ENCODE measurements at regions not wholly inside any gene's neighbourhood (a gene's known extent, or its start where the extent isn't known, plus 50 kb on each side); places are given as distances from the start of the nearest gene placed in this dataset.
A peak's percentile ranks its signal among the peaks of the same experiment; 100 is the strongest.
"Not testable (repeated sequence)": the region's sequence is repeated elsewhere in the genome, so short reads cannot be mapped to it uniquely, and the experiment has no call there.

DNA sequence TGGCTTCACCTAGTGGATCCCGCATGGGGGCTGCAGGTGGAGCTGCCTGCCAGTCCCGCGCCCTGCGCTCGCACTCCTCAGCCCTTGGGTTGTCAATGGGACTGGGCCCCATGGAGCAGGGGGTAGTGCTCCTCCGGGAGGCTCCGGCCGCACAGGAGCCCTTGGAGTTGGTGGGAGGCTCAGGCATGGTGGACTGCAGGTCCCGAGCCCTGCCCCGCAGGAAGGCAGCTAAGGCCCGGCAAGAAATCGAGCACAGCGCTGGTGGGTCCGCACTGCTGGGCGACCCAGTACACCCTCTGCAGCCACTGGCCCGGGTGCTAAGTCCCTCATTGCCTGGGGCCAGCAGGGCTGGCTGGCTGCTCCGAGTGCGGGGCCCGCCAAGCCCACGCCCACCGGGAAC, 231.2 kb upstream of the TECRL start:
- not testable (repeated sequence) for H3K79me2 ChIP-seq (ENCODE audit: control insufficient read depth, insufficient read depth, low read length, poor library complexity); H3K27me3 ChIP-seq (ENCODE audit: insufficient read depth, low read length); H3K9ac ChIP-seq (ENCODE audit: low read length); H3K9me3 ChIP-seq (ENCODE audit: insufficient read depth, low read depth, low read length); H3K4me1 ChIP-seq (ENCODE audit: control insufficient read depth in 1 of 2, insufficient read depth in 2 of 2, low read length in 2 of 2); H2BK5ac ChIP-seq (ENCODE audit: low read depth, low read length, poor library complexity); H4K8ac ChIP-seq (ENCODE audit: low read depth, low read length); H2AK5ac ChIP-seq (ENCODE audit: low read length); H3K27ac ChIP-seq (ENCODE audit: low read depth, low read length); DNase-seq; H3K4me3 ChIP-seq (ENCODE audit: low read depth, low read length); H3K4ac ChIP-seq (ENCODE audit: low read depth, low read length); H3K4me2 ChIP-seq (ENCODE audit: low read length); H3K23ac ChIP-seq (ENCODE audit: low read length); H4K12ac ChIP-seq (ENCODE audit: low read depth, low read length); H3K79me1 ChIP-seq (ENCODE audit: low read length); H3K36me3 ChIP-seq (ENCODE audit: control insufficient read depth in 1 of 2, insufficient read depth in 2 of 2, low read length in 2 of 2); H2BK120ac ChIP-seq (ENCODE audit: insufficient read depth, low read length, poor library complexity); H2BK12ac ChIP-seq (ENCODE audit: low read length); H2AFZ ChIP-seq (ENCODE audit: insufficient read depth, low read length, poor library complexity); H3K14ac ChIP-seq (ENCODE audit: low read length); H3K18ac ChIP-seq (ENCODE audit: low read length); H4K91ac ChIP-seq (ENCODE audit: low read depth, low read length)
- WGBS (ENCODE audit: extremely low coverage, insufficient coverage, insufficient read length), result no CpG with 5 or more reads among the region's 21 CpGs

DNA sequence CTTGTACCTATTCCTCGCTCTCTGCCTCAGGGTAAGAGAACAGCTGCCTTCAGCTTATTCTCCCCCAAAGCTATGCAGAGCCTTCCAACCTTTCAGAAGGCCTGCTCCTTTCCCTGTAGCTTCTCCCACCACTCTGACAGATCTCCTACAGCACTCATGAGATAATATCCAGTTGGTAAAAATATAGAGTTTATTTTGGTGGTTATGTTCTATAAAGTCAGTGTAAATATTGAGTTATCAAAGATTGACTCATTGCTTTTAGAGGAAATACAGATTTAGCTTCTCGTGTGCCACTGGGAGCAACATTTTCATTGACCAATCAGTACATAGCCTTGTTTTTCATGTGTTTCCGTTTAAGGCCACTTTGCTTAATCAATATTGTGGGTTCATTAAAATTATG, 216.2 kb upstream of the TECRL start:
- Histone ChIP-seq H3K9me3 (ENCODE audit: insufficient read depth, low read depth, low read length) (peaks cover 1% of the 10 kb centered on the region), H4K91ac (ENCODE audit: low read depth, low read length) (no peak overlapping the region), H3K27me3 (ENCODE audit: insufficient read depth, low read length) (no peaks in the 10 kb centered on the region), H3K14ac (ENCODE audit: low read length) (no peak overlapping the region), H3K18ac (ENCODE audit: low read length) (no peak overlapping the region), H3K79me1 (ENCODE audit: low read length) (no peaks in the 10 kb centered on the region), H3K9ac (ENCODE audit: low read length) (no peak overlapping the region), H2AFZ (ENCODE audit: insufficient read depth, low read length, poor library complexity) (no peak overlapping the region), H2AK5ac (ENCODE audit: low read length) (no peak overlapping the region), H3K4me2 (ENCODE audit: low read length) (no peak overlapping the region), H3K27ac (ENCODE audit: low read depth, low read length) (no peak overlapping the region), H2BK120ac (ENCODE audit: insufficient read depth, low read length, poor library complexity) (no peak overlapping the region), H2BK12ac (ENCODE audit: low read length) (no peak overlapping the region), H4K8ac (ENCODE audit: low read depth, low read length) (no peak overlapping the region), H3K4ac (ENCODE audit: low read depth, low read length) (no peak overlapping the region), H3K4me1 (ENCODE audit: control insufficient read depth in 1 of 2, insufficient read depth in 2 of 2, low read length in 2 of 2) (no peaks in the 10 kb centered on the region), H3K4me3 (ENCODE audit: low read depth, low read length) (no peak overlapping the region), H3K23ac (ENCODE audit: low read length) (no peak overlapping the region), H3K36me3 (ENCODE audit: control insufficient read depth in 1 of 2, insufficient read depth in 2 of 2, low read length in 2 of 2) (no peaks in the 10 kb centered on the region), H3K79me2 (ENCODE audit: control insufficient read depth, insufficient read depth, low read length, poor library complexity) (no peaks in the 10 kb centered on the region), H2BK5ac (ENCODE audit: low read depth, low read length, poor library complexity) (no peak overlapping the region), H4K12ac (ENCODE audit: low read depth, low read length) (no peak overlapping the region)
- WGBS (ENCODE audit: extremely low coverage, insufficient coverage, insufficient read length), result no CpG with 5 or more reads among the region's 3 CpGs
- DNase-seq, result no peak

DNA sequence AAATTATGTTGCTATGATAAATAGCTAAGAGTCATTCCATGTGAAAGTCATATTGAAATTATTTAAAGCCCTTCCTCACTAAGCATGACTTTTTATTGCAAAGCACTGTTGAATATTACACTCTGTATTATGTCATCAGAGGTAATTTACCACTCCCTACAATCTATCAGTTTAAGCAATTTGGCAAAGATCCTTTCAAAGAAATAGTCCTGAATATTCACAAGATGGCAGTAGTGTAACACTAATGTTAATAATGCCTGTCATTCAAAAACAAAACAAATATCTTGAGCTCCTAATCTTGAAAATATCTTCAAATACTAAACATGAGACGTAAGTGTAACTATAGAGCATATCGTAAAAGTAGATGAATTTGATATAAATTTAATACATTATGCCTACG, 208.6 kb upstream of the TECRL start:
- Histone ChIP-seq H3K18ac (ENCODE audit: low read length) (no peak overlapping the region), H3K36me3 (ENCODE audit: control insufficient read depth in 1 of 2, insufficient read depth in 2 of 2, low read length in 2 of 2) (no peaks in the 10 kb centered on the region), H3K79me1 (ENCODE audit: low read length) (no peaks in the 10 kb centered on the region), H4K91ac (ENCODE audit: low read depth, low read length) (no peak overlapping the region), H3K14ac (ENCODE audit: low read length) (no peak overlapping the region), H3K4me2 (ENCODE audit: low read length) (no peak overlapping the region), H3K79me2 (ENCODE audit: control insufficient read depth, insufficient read depth, low read length, poor library complexity) (no peaks in the 10 kb centered on the region), H3K4ac (ENCODE audit: low read depth, low read length) (no peak overlapping the region), H2BK12ac (ENCODE audit: low read length) (no peak overlapping the region), H4K12ac (ENCODE audit: low read depth, low read length) (no peak overlapping the region), H3K23ac (ENCODE audit: low read length) (no peak overlapping the region), H3K9ac (ENCODE audit: low read length) (no peak overlapping the region), H2BK120ac (ENCODE audit: insufficient read depth, low read length, poor library complexity) (no peak overlapping the region), H2AFZ (ENCODE audit: insufficient read depth, low read length, poor library complexity) (no peak overlapping the region), H3K9me3 (ENCODE audit: insufficient read depth, low read depth, low read length) (no peaks in the 10 kb centered on the region), H3K27ac (ENCODE audit: low read depth, low read length) (no peak overlapping the region), H2BK5ac (ENCODE audit: low read depth, low read length, poor library complexity) (no peak overlapping the region), H3K27me3 (ENCODE audit: insufficient read depth, low read length) (no peaks in the 10 kb centered on the region), H2AK5ac (ENCODE audit: low read length) (no peak overlapping the region), H3K4me1 (ENCODE audit: control insufficient read depth in 1 of 2, insufficient read depth in 2 of 2, low read length in 2 of 2) (no peaks in the 10 kb centered on the region), H4K8ac (ENCODE audit: low read depth, low read length) (no peak overlapping the region), H3K4me3 (ENCODE audit: low read depth, low read length) (no peak overlapping the region)
- peak in 1 of 2 donors; percentile 5 for DNase-seq
- WGBS (ENCODE audit: extremely low coverage, insufficient coverage, insufficient read length), result no CpG with 5 or more reads among the region's 3 CpGs

DNA sequence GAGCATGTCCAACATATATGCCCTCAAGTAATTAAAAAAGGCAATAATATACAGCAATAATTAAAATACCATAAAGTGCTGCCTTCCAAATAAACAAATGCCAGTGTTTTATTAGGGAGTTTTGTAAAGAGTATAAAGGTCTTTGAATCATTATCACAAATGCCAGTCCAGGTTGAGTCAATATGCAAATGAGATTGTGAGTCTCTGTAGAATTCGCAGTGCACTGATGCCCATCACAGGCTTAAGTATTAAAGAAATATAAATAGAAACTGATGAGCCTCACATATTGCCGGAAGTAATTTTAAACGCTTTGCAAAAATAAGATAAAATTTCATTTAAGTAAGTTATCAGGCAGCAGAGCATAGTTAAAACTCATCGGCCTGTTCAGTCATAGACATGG, 205.0 kb upstream of the TECRL start:
- no peak overlapping the region for H2BK120ac ChIP-seq (ENCODE audit: insufficient read depth, low read length, poor library complexity)
- no peaks in the 10 kb centered on the region for H3K9me3 ChIP-seq (ENCODE audit: insufficient read depth, low read depth, low read length)
- no peaks in the 10 kb centered on the region for H3K79me1 ChIP-seq (ENCODE audit: low read length)
- H4K8ac ChIP-seq (ENCODE audit: low read depth, low read length), result no peak overlapping the region
- no peaks in the 10 kb centered on the region for H3K27me3 ChIP-seq (ENCODE audit: insufficient read depth, low read length)
- no peak overlapping the region for H3K23ac ChIP-seq (ENCODE audit: low read length)
- H2BK12ac ChIP-seq (ENCODE audit: low read length), result no peak overlapping the region
- no peaks in the 10 kb centered on the region for H3K36me3 ChIP-seq (ENCODE audit: control insufficient read depth in 1 of 2, insufficient read depth in 2 of 2, low read length in 2 of 2)
- no peak overlapping the region for H3K18ac ChIP-seq (ENCODE audit: low read length)
- H3K4me3 ChIP-seq (ENCODE audit: low read depth, low read length), result no peak overlapping the region
- H2AK5ac ChIP-seq (ENCODE audit: low read length), result no peak overlapping the region
- H3K79me2 ChIP-seq (ENCODE audit: control insufficient read depth, insufficient read depth, low read length, poor library complexity), result no peaks in the 10 kb centered on the region
- no peak overlapping the region for H4K91ac ChIP-seq (ENCODE audit: low read depth, low read length)
- H3K9ac ChIP-seq (ENCODE audit: low read length), result no peak overlapping the region
- no peak overlapping the region for H3K14ac ChIP-seq (ENCODE audit: low read length)
- no peak for DNase-seq
- WGBS (ENCODE audit: extremely low coverage, insufficient coverage, insufficient read length), result no CpG with 5 or more reads among the region's 4 CpGs
- H3K4me2 ChIP-seq (ENCODE audit: low read length), result no peak overlapping the region
- no peak overlapping the region for H4K12ac ChIP-seq (ENCODE audit: low read depth, low read length)
- H2BK5ac ChIP-seq (ENCODE audit: low read depth, low read length, poor library complexity), result no peak overlapping the region
- no peak overlapping the region for H2AFZ ChIP-seq (ENCODE audit: insufficient read depth, low read length, poor library complexity)
- H3K27ac ChIP-seq (ENCODE audit: low read depth, low read length), result no peak overlapping the region
- no peaks in the 10 kb centered on the region for H3K4me1 ChIP-seq (ENCODE audit: control insufficient read depth in 1 of 2, insufficient read depth in 2 of 2, low read length in 2 of 2)
- H3K4ac ChIP-seq (ENCODE audit: low read depth, low read length), result no peak overlapping the region
